GM12878 (cell line): ENCODE measurements at regions not wholly inside any gene's neighbourhood (a gene's known extent, or its start where the extent isn't known, plus 50 kb on each side); places are given as distances from the start of the nearest gene placed in this dataset.

Source experiments
- ATAC-seq: fragments of 200-7000 bp; cut with Tn5 transposase; 3 replicates; pipeline ENCODE4 v1.9.1; 2020; ENCODE audit warnings: mild to moderate bottlenecking, moderate library complexity
- BruUV-seq: library from RNA; stranded (reverse); fragments of 400-500 nt; replicated peaks from 2 replicates; lab custom pipeline; 2021; lab: Mats Ljungman, UMichigan
- CTCF ChIA-PET: fragments of 300-600 bp; sonication (Branson Sonifier 250); formaldehyde crosslinking; extraction: SDS; loops from one replicate; lab custom pipeline; 2021; ENCODE audit warnings: inconsistent platforms; lab: Yijun Ruan, JAX
- POLR2A ChIA-PET: fragments of 350-600 bp; formaldehyde crosslinking; extraction: SDS; loops from one replicate; lab custom pipeline; 2021; ENCODE audit warnings: inconsistent platforms; lab: Charles Lee
- RAD21 ChIA-PET: fragments of 300-600 bp; sonication (Branson Sonifier 250); formaldehyde crosslinking; loops from one replicate; lab custom pipeline; 2023; ENCODE audit warnings: antibody characterized with exemption; ENCODE audit not compliant: unreplicated experiment; lab: Charles Lee
- SMC1A ChIA-PET: fragments of 300-600 bp; sonication (Branson Sonifier 250); formaldehyde crosslinking; loops from one replicate; lab custom pipeline; 2023; ENCODE audit not compliant: unreplicated experiment, uncharacterized antibody; lab: Charles Lee
- DNase-seq: peaks from one replicate; pipeline ENCODE4 v3.0.0-alpha.2; 2011; ENCODE audit warnings: low read depth, low spot score
- FAIRE-seq: peaks from 3 replicates; lab custom pipeline; 2011; peaks lifted over from hg19 to GRCh38; lab: Jason Lieb, UNC
- H2AFZ ChIP-seq: 2 replicates; pipeline ENCODE4 v1.6.0; 2011; ENCODE audit warnings: low read depth, low read length, control low read depth; ENCODE audit not compliant: control insufficient read depth
- H3K27ac ChIP-seq: 2 replicates; pipeline ENCODE4 v1.5.1; 2011; ENCODE audit warnings: control low read depth; ENCODE audit not compliant: control insufficient read depth, insufficient read depth
- H3K27me3 ChIP-seq, 2 experiments: replicated peaks in 1 of 2; 2 replicates each; pipeline versions ENCODE4 v1.6.0 to v1.6.1; 2011; ENCODE audit warnings: low read length in 1 of 2; ENCODE audit not compliant: control insufficient read depth in 2 of 2, insufficient read depth in 2 of 2
- H3K36me3 ChIP-seq, 2 experiments: 2 replicates each; pipeline ENCODE4 v1.5.1; 2011; ENCODE audit warnings: low read length in 1 of 2; ENCODE audit not compliant: control insufficient read depth in 2 of 2, insufficient read depth in 2 of 2
- H3K4me1 ChIP-seq: 2 replicates; pipeline ENCODE4 v1.6.1; 2011; ENCODE audit warnings: mild to moderate bottlenecking, low read length, moderate library complexity, mixed read lengths; ENCODE audit not compliant: control insufficient read depth, insufficient read depth
- H3K4me2 ChIP-seq: 2 replicates; pipeline ENCODE4 v1.6.0; 2011; ENCODE audit warnings: control low read depth; ENCODE audit not compliant: control insufficient read depth, insufficient read depth
- H3K4me3 ChIP-seq: fragments of 200-600 bp; sonication (generic); 2 replicates; pipeline ENCODE4 v1.5.1; 2016
- H3K79me2 ChIP-seq: 2 replicates; pipeline ENCODE4 v1.6.0; 2011; ENCODE audit warnings: low read length; ENCODE audit not compliant: control insufficient read depth, insufficient read depth
- H3K9ac ChIP-seq: 2 replicates; pipeline ENCODE4 v1.8.0; 2011; ENCODE audit warnings: low read length, control low read depth, mixed read lengths; ENCODE audit not compliant: control insufficient read depth, insufficient read depth
- H3K9me3 ChIP-seq: replicated peaks from 3 replicates; pipeline ENCODE4 v1.5.1; 2011; ENCODE audit warnings: mild to moderate bottlenecking, low read length; ENCODE audit not compliant: control insufficient read depth, insufficient read depth
- H4K20me1 ChIP-seq: 2 replicates; pipeline ENCODE4 v1.6.0; 2011; ENCODE audit not compliant: control insufficient read depth, insufficient read depth
- BACH1 ChIP-seq: fragments of 450-650 bp; IDR thresholded peaks from 2 replicates; pipeline ENCODE4 v1.6.1; 2017; ENCODE audit warnings: mild to moderate bottlenecking, borderline replicate concordance
- BMI1 ChIP-seq: fragments of 450-650 bp; IDR thresholded peaks from 2 replicates; pipeline ENCODE4 v1.6.1; 2016; ENCODE audit warnings: mild to moderate bottlenecking, moderate library complexity, borderline replicate concordance
- E2F4 ChIP-seq: IDR thresholded peaks from 2 replicates; pipeline ENCODE4 v1.6.1; 2012; ENCODE audit warnings: low read depth, low read length, improper control_type of control experiment
- RFX5 ChIP-seq: IDR thresholded peaks from 2 replicates; pipeline ENCODE4 v1.6.1; 2011; ENCODE audit warnings: low read depth, low read length, improper control_type of control experiment
- TCF3 ChIP-seq: IDR thresholded peaks from 2 replicates; pipeline ENCODE4 v1.6.1; 2012; ENCODE audit warnings: low read depth, mild to moderate bottlenecking, low read length, borderline replicate concordance; ENCODE audit not compliant: insufficient read depth
- ZNF274 ChIP-seq: IDR thresholded peaks from one replicate; pipeline ENCODE4 v1.8.0; 2011; ENCODE audit not compliant: insufficient read length, insufficient read depth
- WGBS: methylation state at CpG from one replicate; pipeline ENCODE4 v1.1.6; 2016; ENCODE audit warnings: low lambda C conversion rate; ENCODE audit not compliant: insufficient replicate concordance, insufficient coverage; ENCODE audit errors: missing lambda C conversion rate; 5-methylcytosine and 5-hydroxymethylcytosine counted together
- in situ Hi-C: fragments of 300-500 bp; cut with MboI; formaldehyde crosslinking; loops from 9 replicates; pipeline ENCODE4 v1.14.3; 2018; ENCODE audit warnings: mixed read lengths
- intact Hi-C: fragments of 100-400 bp; cut with micrococcal nuclease; formaldehyde crosslinking; loops from one replicate; pipeline ENCODE4 v1.14.2; 2022; ENCODE audit not compliant: unreplicated experiment
- TF ChIP-seq, protein P1 (sequence below): IDR thresholded peaks from 2 replicates; pipeline ENCODE4 v1.6.1; 2012; ENCODE audit warnings: low read depth, low read length, improper control_type of control experiment
- TF ChIP-seq, protein P2 (sequence below): IDR thresholded peaks from 2 replicates; pipeline ENCODE4 v1.6.1; 2011; ENCODE audit warnings: borderline replicate concordance, low read depth, mild to moderate bottlenecking, moderate library complexity, mixed read lengths, low read length; ENCODE audit not compliant: insufficient read depth; ENCODE audit errors: extremely low read length

DNA sequence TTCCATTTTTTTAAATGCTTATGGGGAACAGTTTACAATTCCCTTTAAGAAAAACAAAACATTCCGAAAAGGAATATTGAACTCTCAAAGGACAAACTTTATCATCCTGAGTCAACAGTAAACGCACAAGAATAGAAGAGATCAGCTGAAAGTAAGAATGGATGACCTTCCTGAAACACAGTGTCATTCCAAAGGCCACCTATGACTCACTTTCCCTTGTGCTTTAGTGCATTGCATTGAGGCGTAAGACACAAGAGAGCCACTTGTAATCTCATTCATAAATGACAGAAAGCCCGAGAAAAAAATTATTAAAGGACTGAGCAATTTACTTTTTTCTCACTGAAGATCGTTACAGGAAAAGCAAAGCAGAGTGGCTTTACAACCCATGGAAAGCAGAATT lies 1062.4 kb upstream of the DIAPH2 start (continued):
- TF ChIP-seq TCF3 (no peak), ZNF274 (no peak)

DNA sequence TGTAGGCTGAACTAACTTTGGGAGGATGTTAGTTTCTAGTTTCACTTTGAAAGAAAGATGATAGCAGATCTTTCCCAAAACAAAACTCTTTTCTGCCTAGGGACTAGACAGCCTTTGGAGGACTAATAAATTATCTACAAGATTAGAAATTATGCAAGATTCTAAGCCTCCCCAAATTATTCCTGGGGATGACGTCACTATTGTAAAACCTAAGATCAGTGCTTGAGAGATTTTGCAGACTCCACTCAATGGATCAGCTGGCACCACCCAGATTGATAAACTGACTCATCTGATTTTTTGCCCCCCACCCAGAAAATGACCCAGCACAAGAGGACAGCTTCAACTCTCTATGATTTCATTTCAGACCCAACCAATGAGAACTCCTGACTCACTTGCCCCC lies 1057.9 kb upstream of the DIAPH2 start:
- H2AFZ ChIP-seq, result no peak overlapping the region
- ChIA-PET SMC1A (no interaction called here), RAD21 (no interaction called here), POLR2A (no interaction called here), CTCF (no interaction called here)
- in situ Hi-C loops, result no loop called here
- H3K9ac ChIP-seq, result no peak overlapping the region
- no peaks in the 10 kb centered on the region for H4K20me1 ChIP-seq
- H3K27ac ChIP-seq, result no peak overlapping the region
- FAIRE-seq, result no peak
- no peaks in the 10 kb centered on the region; the same call in 2 of the 3 replicates for H3K9me3 ChIP-seq
- no peaks in the 10 kb centered on the region for H3K4me1 ChIP-seq
- DNase-seq, result no peak
- intact Hi-C loops, result no loop called here
- BruUV-seq, result no TSS peak
- no peaks in the 10 kb centered on the region for H3K27me3 ChIP-seq
- H3K4me2 ChIP-seq, result no peak overlapping the region
- TF ChIP-seq E2F4, result no peak
- WGBS, result 0% methylated on average over 1 of the region's 1 CpG
- no peaks in the 10 kb centered on the region for H3K79me2 ChIP-seq
- no peak for ATAC-seq
- H3K36me3 ChIP-seq, result no peaks in the 10 kb centered on the region
- H3K4me3 ChIP-seq, result no peak overlapping the region

- Histone ChIP-seq H3K27me3 (no peaks in the 10 kb centered on the region), H3K9me3 (no peaks in the 10 kb centered on the region; the same call in 2 of the 3 replicates), H3K27ac (no peak overlapping the region), H3K36me3 (no peaks in the 10 kb centered on the region), H3K4me1 (no peaks in the 10 kb centered on the region), H3K9ac (no peak overlapping the region), H3K4me2 (no peak overlapping the region), H3K4me3 (no peak overlapping the region), H3K79me2 (no peaks in the 10 kb centered on the region), H4K20me1 (no peaks in the 10 kb centered on the region), H2AFZ (no peak overlapping the region)
- FAIRE-seq (no peak), DNase-seq (no peak), ATAC-seq (no peak)
- no TSS peak for BruUV-seq
- intact Hi-C loops, result no loop called here
- ChIA-PET RAD21 (no interaction called here), POLR2A (no interaction called here), SMC1A (interaction anchor here (0.9 kb wide), 1 partner anchor 11 kb away, joined by 3 read pairs; no protein-coding TSS in a partner anchor), CTCF (no interaction called here)
- WGBS, result 69% methylated on average over 1 of the region's 1 CpG
- in situ Hi-C loops, result no loop called here
- TF ChIP-seq RFX5 (no peak), BACH1 (no peak), BMI1 (no peak)
- TF ChIP-seq, protein P1, sequence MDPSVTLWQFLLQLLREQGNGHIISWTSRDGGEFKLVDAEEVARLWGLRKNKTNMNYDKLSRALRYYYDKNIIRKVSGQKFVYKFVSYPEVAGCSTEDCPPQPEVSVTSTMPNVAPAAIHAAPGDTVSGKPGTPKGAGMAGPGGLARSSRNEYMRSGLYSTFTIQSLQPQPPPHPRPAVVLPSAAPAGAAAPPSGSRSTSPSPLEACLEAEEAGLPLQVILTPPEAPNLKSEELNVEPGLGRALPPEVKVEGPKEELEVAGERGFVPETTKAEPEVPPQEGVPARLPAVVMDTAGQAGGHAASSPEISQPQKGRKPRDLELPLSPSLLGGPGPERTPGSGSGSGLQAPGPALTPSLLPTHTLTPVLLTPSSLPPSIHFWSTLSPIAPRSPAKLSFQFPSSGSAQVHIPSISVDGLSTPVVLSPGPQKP, result no peak
- TF ChIP-seq, protein P2, sequence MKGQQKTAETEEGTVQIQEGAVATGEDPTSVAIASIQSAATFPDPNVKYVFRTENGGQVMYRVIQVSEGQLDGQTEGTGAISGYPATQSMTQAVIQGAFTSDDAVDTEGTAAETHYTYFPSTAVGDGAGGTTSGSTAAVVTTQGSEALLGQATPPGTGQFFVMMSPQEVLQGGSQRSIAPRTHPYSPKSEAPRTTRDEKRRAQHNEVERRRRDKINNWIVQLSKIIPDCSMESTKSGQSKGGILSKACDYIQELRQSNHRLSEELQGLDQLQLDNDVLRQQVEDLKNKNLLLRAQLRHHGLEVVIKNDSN, result no peak
Observed at GRCh38 chrX:95628796-95629195, 1055.8 kb upstream of the DIAPH2 start.
